ENCODE measurements at regions not wholly inside any gene's neighbourhood (a gene's known extent, or its start where the extent isn't known, plus 50 kb on each side); places are given as distances from the start of the nearest gene placed in this dataset.

DNA sequence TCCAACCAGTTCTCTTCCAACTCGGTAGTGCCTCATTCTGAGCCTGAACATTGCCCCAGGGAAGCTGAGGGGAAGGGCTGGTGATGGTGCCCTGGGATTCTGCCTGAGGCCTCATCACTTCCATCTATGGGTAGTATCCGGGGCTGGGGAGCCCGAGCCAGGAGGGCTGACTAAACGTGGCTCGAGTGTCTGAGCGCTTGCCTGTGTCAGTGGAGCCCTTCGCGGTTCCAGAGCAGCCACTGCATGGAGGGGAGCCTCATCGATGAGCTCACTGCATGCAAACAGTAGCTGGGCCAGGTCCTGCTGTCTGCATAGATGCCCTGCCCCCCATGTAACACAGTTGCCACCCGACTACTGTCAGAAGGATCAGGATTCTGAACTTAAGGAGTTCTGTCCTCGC lies 129.3 kb downstream of the GLI2 start:
- TF ChIP-seq GATA2 (IDR thresholded peaks at IDR 0.05; ENCODE audit: low read depth, low read length) (no peak), GATA3 (IDR thresholded peaks at IDR 0.05; ENCODE audit: low read depth, low read length) (no peak)

Data from SH-SY5Y (cell line).